Vagina (tissue), 2 donors: ENCODE measurements at regions not wholly inside any gene's neighbourhood (a gene's known extent, or its start where the extent isn't known, plus 50 kb on each side); places are given as distances from the start of the nearest gene placed in this dataset.

ENCODE experiments used
- CTCF ChIP-seq, 3 experiments: fragments of 450-650 bp in 2 of 3; fragments of 200-600 bp in 1 of 3; sonication (generic) in 1 of 3; IDR thresholded peaks; one replicate each; pipeline ENCODE4 v1.5.1; 2017 to 2019; ENCODE audit warnings: antibody characterized with exemption in 3 of 3, mild to moderate bottlenecking in 2 of 3, moderate library complexity in 2 of 3
- POLR2AphosphoS5 ChIP-seq, 2 donors: sonication (generic); formaldehyde crosslinking; IDR thresholded peaks; one replicate each; pipeline ENCODE4 v1.9.0; 2017; ENCODE audit warnings: antibody characterized with exemption in 2 of 2, mild to moderate bottlenecking in 2 of 2, low read depth in 1 of 2; ENCODE audit not compliant: insufficient read depth in 1 of 2

- TF ChIP-seq CTCF (IDR thresholded peaks at IDR 0.05): no peak
- no peak for TF ChIP-seq POLR2AphosphoS5 (IDR thresholded peaks at IDR 0.05; ENCODE audit: insufficient read depth in 1 of 2, low read depth in 1 of 2)
These were observed 180.7 kb downstream of the ETS2 start for GRCh38 chr21:38986406-38986805.
